Tibial nerve (tissue), 3 donors: ENCODE measurements at regions not wholly inside any gene's neighbourhood (a gene's known extent, or its start where the extent isn't known, plus 50 kb on each side); places are given as distances from the start of the nearest gene placed in this dataset.

ENCODE experiments used
- CTCF ChIP-seq, 5 experiments: fragments of 200-600 bp in 3 of 5; fragments of 450-650 bp in 2 of 5; sonication (generic) in 3 of 5; IDR thresholded peaks; one replicate each; pipeline ENCODE4 v1.5.1; 2016 to 2019; ENCODE audit warnings: antibody characterized with exemption in 5 of 5, mild to moderate bottlenecking in 3 of 5, moderate library complexity in 2 of 5
- POLR2A ChIP-seq, 2 donors: fragments of 450-650 bp; IDR thresholded peaks; one replicate each; pipeline ENCODE4 v1.6.1; 2017; ENCODE audit warnings: antibody characterized with exemption in 2 of 2, mild to moderate bottlenecking in 2 of 2, moderate library complexity in 2 of 2

DNA sequence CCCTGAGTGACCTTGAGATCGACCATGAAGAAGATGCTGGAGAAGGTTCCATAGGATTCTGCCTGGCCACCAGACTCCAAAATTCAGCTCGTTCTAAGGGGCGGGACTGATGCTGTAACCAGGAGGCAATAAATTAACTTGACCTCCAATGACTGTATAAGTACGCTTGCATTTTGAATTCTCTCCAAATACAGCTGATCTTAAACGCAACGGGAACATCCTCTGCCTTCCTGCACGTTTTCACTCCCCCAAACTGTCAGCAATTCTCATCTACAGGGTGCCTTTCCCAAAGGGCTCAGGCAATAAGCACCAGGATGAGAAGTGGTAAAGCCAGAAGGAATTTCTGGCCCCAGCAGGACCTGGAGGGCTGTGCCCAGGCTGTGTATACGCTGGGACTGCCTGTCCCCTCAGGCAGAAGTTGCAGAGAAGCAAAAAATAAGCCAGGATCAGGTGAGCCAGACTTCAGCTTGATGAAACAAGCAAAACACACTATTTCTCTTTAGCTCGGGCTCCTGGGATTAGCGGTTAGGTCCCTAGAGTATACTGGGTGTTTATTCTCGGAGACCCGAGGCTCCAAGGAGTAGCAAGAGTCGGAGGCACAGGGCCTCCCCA, 124.8 kb downstream of the LRIG2 start:
- TF ChIP-seq CTCF (IDR thresholded peaks at IDR 0.05) (no peak), POLR2A (IDR thresholded peaks at IDR 0.05) (no peak)
